KMS-11 (cell line): ENCODE measurements at regions not wholly inside any gene's neighbourhood (a gene's known extent, or its start where the extent isn't known, plus 50 kb on each side); places are given as distances from the start of the nearest gene placed in this dataset.

Source experiments
- H2AFZ ChIP-seq: fragments of 200-600 bp; sonication (generic); 2 replicates; pipeline ENCODE4 v1.6.1; 2016; ENCODE audit warnings: antibody characterized with exemption, mixed run types, low read depth
- H3K27ac ChIP-seq: fragments of 200-600 bp; sonication (generic); 2 replicates; pipeline ENCODE4 v1.6.1; 2016; ENCODE audit warnings: mild to moderate bottlenecking, mixed run types
- H3K27me3 ChIP-seq: fragments of 200-600 bp; sonication (generic); 2 replicates; pipeline ENCODE4 v1.6.1; 2017; ENCODE audit warnings: mild to moderate bottlenecking, low read depth, mixed run types, moderate library complexity; ENCODE audit not compliant: insufficient read depth
- H3K36me3 ChIP-seq: fragments of 200-600 bp; sonication (generic); 2 replicates; pipeline ENCODE4 v1.6.1; 2017; ENCODE audit warnings: mild to moderate bottlenecking, mixed run types; ENCODE audit not compliant: insufficient read depth
- H3K4me1 ChIP-seq: fragments of 200-600 bp; sonication (generic); 2 replicates; pipeline ENCODE4 v1.6.1; 2016; ENCODE audit warnings: mild to moderate bottlenecking, low read depth, mixed run types; ENCODE audit not compliant: poor library complexity, severe bottlenecking
- H3K4me2 ChIP-seq: fragments of 200-600 bp; sonication (generic); 2 replicates; pipeline ENCODE4 v1.7.0; 2016; ENCODE audit warnings: mild to moderate bottlenecking, mixed run types
- H3K4me3 ChIP-seq: fragments of 200-600 bp; sonication (generic); IDR thresholded peaks from 2 replicates; pipeline ENCODE4 v1.6.1; 2017; ENCODE audit warnings: low read depth, low read length, mixed read lengths; ENCODE audit not compliant: insufficient read depth
- H3K79me2 ChIP-seq: fragments of 200-600 bp; sonication (generic); 2 replicates; pipeline ENCODE4 v1.6.1; 2016; ENCODE audit warnings: low read depth, mixed run types; ENCODE audit not compliant: insufficient read depth
- H3K9ac ChIP-seq: fragments of 200-600 bp; sonication (generic); 2 replicates; pipeline ENCODE4 v1.6.1; 2016; ENCODE audit warnings: mild to moderate bottlenecking, mixed run types
- H4K20me1 ChIP-seq: fragments of 200-600 bp; sonication (generic); 2 replicates; pipeline ENCODE4 v1.6.1; 2016; ENCODE audit warnings: mild to moderate bottlenecking, mixed run types; ENCODE audit not compliant: insufficient read depth
- TF ChIP-seq, protein P1 (sequence below): fragments of 200-600 bp; sonication (generic); conservative IDR thresholded peaks from 2 replicates; pipeline ENCODE4 v1.6.1; 2017; ENCODE audit warnings: low read depth, mild to moderate bottlenecking, antibody characterized with exemption, low read length, moderate library complexity, mixed read lengths

DNA sequence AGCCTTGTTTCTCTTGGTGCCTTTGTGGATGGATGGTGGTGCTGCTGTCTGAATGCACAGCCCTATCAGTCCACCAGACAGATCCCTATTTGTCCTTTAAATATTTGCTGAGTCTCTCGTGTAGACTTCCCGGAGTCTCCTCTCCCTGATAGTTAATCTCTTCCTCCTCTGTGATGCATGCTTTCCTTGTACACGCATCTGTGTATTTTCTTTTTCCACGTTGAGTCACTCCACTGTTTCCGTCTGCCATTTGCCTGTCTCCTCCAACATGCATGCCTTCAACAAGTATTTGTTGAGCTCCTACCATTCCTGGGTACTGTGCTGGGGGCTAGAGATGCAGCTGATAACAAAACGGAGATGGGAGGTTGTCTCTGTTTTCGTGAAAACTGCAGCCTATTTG is 282.6 kb downstream of the HAPSTR1 start:
- Histone ChIP-seq H3K27ac (no peak overlapping the region), H3K9ac (no peak overlapping the region), H2AFZ (no peak overlapping the region), H3K4me3 (no peak overlapping the region), H4K20me1 (no peaks in the 10 kb centered on the region), H3K27me3 (no peaks in the 10 kb centered on the region), H3K79me2 (no peaks in the 10 kb centered on the region), H3K36me3 (no peaks in the 10 kb centered on the region), H3K4me2 (no peak overlapping the region), H3K4me1 (no peaks in the 10 kb centered on the region)
- TF ChIP-seq, protein P1, sequence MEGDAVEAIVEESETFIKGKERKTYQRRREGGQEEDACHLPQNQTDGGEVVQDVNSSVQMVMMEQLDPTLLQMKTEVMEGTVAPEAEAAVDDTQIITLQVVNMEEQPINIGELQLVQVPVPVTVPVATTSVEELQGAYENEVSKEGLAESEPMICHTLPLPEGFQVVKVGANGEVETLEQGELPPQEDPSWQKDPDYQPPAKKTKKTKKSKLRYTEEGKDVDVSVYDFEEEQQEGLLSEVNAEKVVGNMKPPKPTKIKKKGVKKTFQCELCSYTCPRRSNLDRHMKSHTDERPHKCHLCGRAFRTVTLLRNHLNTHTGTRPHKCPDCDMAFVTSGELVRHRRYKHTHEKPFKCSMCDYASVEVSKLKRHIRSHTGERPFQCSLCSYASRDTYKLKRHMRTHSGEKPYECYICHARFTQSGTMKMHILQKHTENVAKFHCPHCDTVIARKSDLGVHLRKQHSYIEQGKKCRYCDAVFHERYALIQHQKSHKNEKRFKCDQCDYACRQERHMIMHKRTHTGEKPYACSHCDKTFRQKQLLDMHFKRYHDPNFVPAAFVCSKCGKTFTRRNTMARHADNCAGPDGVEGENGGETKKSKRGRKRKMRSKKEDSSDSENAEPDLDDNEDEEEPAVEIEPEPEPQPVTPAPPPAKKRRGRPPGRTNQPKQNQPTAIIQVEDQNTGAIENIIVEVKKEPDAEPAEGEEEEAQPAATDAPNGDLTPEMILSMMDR: no peak

DNA sequence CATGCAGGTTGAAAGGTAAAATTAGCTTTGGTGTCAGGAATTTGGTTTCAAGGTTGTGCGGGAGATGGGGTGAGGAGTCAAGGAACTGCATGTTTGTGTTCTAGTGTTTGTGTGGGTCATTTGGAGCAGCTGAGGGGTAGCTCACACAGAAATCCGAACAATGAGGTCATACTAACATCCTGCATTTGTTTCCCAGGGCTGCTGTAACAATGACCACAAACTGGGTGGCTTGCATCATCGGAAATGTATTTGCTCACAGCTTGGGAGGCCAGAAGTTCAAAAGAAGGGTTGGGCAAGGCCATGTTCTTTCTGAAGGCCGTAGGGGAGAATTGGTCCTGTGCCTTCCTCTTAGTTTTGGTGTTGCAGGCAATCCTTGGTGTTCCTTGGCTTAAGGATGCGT is 287.4 kb downstream of the HAPSTR1 start:
- Histone ChIP-seq H3K79me2 (no peaks in the 10 kb centered on the region), H3K27ac (no peak overlapping the region), H3K27me3 (no peaks in the 10 kb centered on the region), H2AFZ (no peak overlapping the region), H3K4me1 (no peaks in the 10 kb centered on the region), H4K20me1 (no peaks in the 10 kb centered on the region), H3K4me3 (no peak overlapping the region), H3K9ac (no peak overlapping the region), H3K36me3 (no peaks in the 10 kb centered on the region), H3K4me2 (no peak overlapping the region)
- TF ChIP-seq, protein P1: no peak

DNA sequence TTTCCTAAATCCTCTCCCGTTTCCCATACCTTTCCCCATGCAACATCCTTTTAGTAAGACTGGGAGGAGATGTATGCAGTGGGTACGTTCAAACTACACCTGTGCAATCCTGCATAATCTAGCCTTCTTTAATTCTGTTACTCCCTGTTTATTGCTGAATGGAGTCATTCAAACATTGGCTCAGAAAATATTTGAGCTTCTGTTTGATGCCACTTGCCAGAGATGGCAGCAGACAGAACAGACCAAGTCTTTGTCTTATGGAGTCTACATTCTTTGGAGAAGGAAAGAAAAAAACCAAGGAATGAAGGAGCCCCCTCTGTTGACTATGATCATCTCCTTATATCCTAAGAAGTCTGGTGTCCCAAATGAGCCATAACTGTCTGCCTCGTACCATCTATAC is 288.8 kb downstream of the HAPSTR1 start:
- Histone ChIP-seq H3K36me3 (no peaks in the 10 kb centered on the region), H3K27ac (no peak overlapping the region), H3K4me1 (no peaks in the 10 kb centered on the region), H3K4me3 (no peak overlapping the region), H3K79me2 (no peaks in the 10 kb centered on the region), H3K4me2 (no peak overlapping the region), H3K27me3 (no peaks in the 10 kb centered on the region), H2AFZ (no peak overlapping the region), H3K9ac (no peak overlapping the region), H4K20me1 (no peaks in the 10 kb centered on the region)
- TF ChIP-seq, protein P1: no peak

DNA sequence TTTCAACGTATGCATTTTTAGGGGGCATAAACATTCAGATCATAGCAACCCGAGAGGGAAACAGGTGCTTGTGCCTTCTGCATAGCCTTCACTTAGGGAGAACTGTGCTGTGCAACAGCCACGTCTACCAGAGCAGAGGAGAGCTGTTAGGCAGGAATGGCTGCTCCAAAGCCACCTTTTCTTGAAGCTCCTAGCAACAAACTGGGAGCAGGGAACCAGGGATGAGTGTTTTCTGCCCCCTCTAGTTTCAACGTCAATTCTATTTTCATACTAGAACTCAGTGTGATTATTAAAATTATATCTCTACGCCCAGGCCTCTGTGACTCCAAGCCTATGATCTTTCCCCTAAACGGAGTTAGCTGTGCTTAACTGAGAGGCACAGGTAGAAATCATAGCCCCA is 290.0 kb downstream of the HAPSTR1 start:
- Histone ChIP-seq H3K4me1 (no peaks in the 10 kb centered on the region), H3K36me3 (no peaks in the 10 kb centered on the region), H3K4me3 (no peak overlapping the region), H3K27me3 (no peaks in the 10 kb centered on the region), H2AFZ (no peak overlapping the region), H3K79me2 (no peaks in the 10 kb centered on the region), H3K27ac (no peak overlapping the region), H3K4me2 (no peak overlapping the region), H4K20me1 (no peaks in the 10 kb centered on the region), H3K9ac (no peak overlapping the region)
- TF ChIP-seq, protein P1: no peak

DNA sequence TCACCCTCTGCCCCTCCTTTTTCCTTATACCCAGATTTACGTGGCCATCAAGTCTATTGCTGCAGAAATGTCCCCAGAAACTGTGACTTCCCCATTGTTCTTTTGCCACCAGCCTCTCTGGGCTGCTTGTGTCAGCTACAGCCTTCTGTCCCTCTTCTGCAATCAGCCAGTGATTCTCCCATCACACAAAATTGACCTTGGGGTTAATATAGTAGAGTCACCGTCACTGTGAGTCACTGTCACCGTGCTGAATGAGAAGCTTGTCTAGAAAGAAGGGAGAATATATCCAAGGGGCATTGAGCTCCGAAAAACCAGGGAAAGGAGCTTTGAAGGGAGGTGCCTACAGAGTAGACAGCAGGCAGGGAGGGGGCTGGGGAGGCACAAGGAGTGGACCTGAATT is 290.5 kb downstream of the HAPSTR1 start:
- Histone ChIP-seq H3K4me3 (no peak overlapping the region), H3K27ac (no peak overlapping the region), H3K36me3 (no peaks in the 10 kb centered on the region), H3K4me2 (no peak overlapping the region), H3K79me2 (no peaks in the 10 kb centered on the region), H3K9ac (no peak overlapping the region), H3K4me1 (no peaks in the 10 kb centered on the region), H4K20me1 (no peaks in the 10 kb centered on the region), H2AFZ (no peak overlapping the region), H3K27me3 (no peaks in the 10 kb centered on the region)
- TF ChIP-seq, protein P1: no peak
